ENCODE measurements at regions not wholly inside any gene's neighbourhood (a gene's known extent, or its start where the extent isn't known, plus 50 kb on each side); places are given as distances from the start of the nearest gene placed in this dataset.

GRCh38 chr1:36729289-36729688 is 246.6 kb upstream of the CSF3R start:
- Mint-ChIP-seq H3K27me3 (ENCODE audit: low read depth) (peaks cover 56% of the 10 kb centered on the region), H3K27ac (no peak overlapping the region), H3K36me3 (no peaks in the 10 kb centered on the region), H3K9me3 (no peaks in the 10 kb centered on the region), H3K4me1 (no peaks in the 10 kb centered on the region), H3K4me3 (no peak overlapping the region)
- peak in 1 of 2 experiments; percentile 25 for DNase-seq (ENCODE audit: low spot score in 2 of 2, unreplicated experiment in 2 of 2)
- no peak for TF ChIP-seq CTCF (IDR thresholded peaks at IDR 0.05; ENCODE audit: unreplicated experiment)

- H3K27ac Mint-ChIP-seq: no peak overlapping the region
- no peaks in the 10 kb centered on the region for H3K9me3 Mint-ChIP-seq
- H3K36me3 Mint-ChIP-seq: no peaks in the 10 kb centered on the region
- peak in 1 of 2 experiments; percentile 26 for DNase-seq (ENCODE audit: low spot score in 2 of 2, unreplicated experiment in 2 of 2)
- H3K27me3 Mint-ChIP-seq (ENCODE audit: low read depth): peaks cover 54% of the 10 kb centered on the region
- TF ChIP-seq CTCF (IDR thresholded peaks at IDR 0.05; ENCODE audit: unreplicated experiment): no peak
- H3K4me3 Mint-ChIP-seq: no peak overlapping the region
- H3K4me1 Mint-ChIP-seq: no peaks in the 10 kb centered on the region
Measured at GRCh38 chr1:36728846-36729245, 246.1 kb upstream of the CSF3R start.

- TF ChIP-seq CTCF (IDR thresholded peaks at IDR 0.05; ENCODE audit: unreplicated experiment): no peak
- no peak overlapping the region for H3K4me3 Mint-ChIP-seq
- peaks cover 55% of the 10 kb centered on the region for H3K27me3 Mint-ChIP-seq (ENCODE audit: low read depth)
- H3K9me3 Mint-ChIP-seq: no peaks in the 10 kb centered on the region
- DNase-seq (ENCODE audit: low spot score in 2 of 2, unreplicated experiment in 2 of 2): peak in 1 of 2 experiments; percentile 21
- no peaks in the 10 kb centered on the region for H3K4me1 Mint-ChIP-seq
- H3K27ac Mint-ChIP-seq: no peak overlapping the region
- H3K36me3 Mint-ChIP-seq: no peaks in the 10 kb centered on the region
Measured at GRCh38 chr1:36728051-36728450, 245.3 kb upstream of the CSF3R start.

- TF ChIP-seq CTCF (IDR thresholded peaks at IDR 0.05; ENCODE audit: unreplicated experiment): no peak
- Mint-ChIP-seq H3K27ac (no peak overlapping the region), H3K27me3 (ENCODE audit: low read depth) (peaks cover 58% of the 10 kb centered on the region), H3K4me3 (no peak overlapping the region), H3K36me3 (no peaks in the 10 kb centered on the region), H3K9me3 (no peaks in the 10 kb centered on the region), H3K4me1 (no peaks in the 10 kb centered on the region)
- DNase-seq (ENCODE audit: low spot score in 2 of 2, unreplicated experiment in 2 of 2): no peak
Measured at GRCh38 chr1:36725151-36725550, 242.4 kb upstream of the CSF3R start.

- Mint-ChIP-seq H3K4me3 (no peak overlapping the region), H3K36me3 (no peaks in the 10 kb centered on the region), H3K9me3 (no peaks in the 10 kb centered on the region), H3K4me1 (no peaks in the 10 kb centered on the region), H3K27me3 (ENCODE audit: low read depth) (peaks cover 53% of the 10 kb centered on the region), H3K27ac (no peak overlapping the region)
- DNase-seq (ENCODE audit: low spot score in 2 of 2, unreplicated experiment in 2 of 2): peak in 1 of 2 experiments; percentile 7
- TF ChIP-seq CTCF (IDR thresholded peaks at IDR 0.05; ENCODE audit: unreplicated experiment): no peak
Measured at GRCh38 chr1:36723813-36724212, 241.1 kb upstream of the CSF3R start.

GRCh38 chr1:36722871-36723270 is 240.2 kb upstream of the CSF3R start:
- H3K4me1 Mint-ChIP-seq: no peaks in the 10 kb centered on the region
- TF ChIP-seq CTCF (IDR thresholded peaks at IDR 0.05; ENCODE audit: unreplicated experiment): no peak
- H3K9me3 Mint-ChIP-seq: no peaks in the 10 kb centered on the region
- no peak overlapping the region for H3K27ac Mint-ChIP-seq
- H3K36me3 Mint-ChIP-seq: no peaks in the 10 kb centered on the region
- no peak overlapping the region for H3K4me3 Mint-ChIP-seq
- DNase-seq (ENCODE audit: low spot score in 2 of 2, unreplicated experiment in 2 of 2): no peak
- H3K27me3 Mint-ChIP-seq (ENCODE audit: low read depth): peaks cover 53% of the 10 kb centered on the region
